Activated CD8-positive, alpha-beta memory T cell treated with anti-CD3 and anti-CD28 coated beads for 1 hour (primary cell): ENCODE measurements at regions not wholly inside any gene's neighbourhood (a gene's known extent, or its start where the extent isn't known, plus 50 kb on each side); places are given as distances from the start of the nearest gene placed in this dataset.

Source experiments
- DNase-seq, 2 donors: peaks; one replicate each; pipeline ENCODE4 v3.0.0-alpha.2; 2020; ENCODE audit warnings: low read depth in 1 of 2; ENCODE audit errors: extremely low read depth in 1 of 2

DNA sequence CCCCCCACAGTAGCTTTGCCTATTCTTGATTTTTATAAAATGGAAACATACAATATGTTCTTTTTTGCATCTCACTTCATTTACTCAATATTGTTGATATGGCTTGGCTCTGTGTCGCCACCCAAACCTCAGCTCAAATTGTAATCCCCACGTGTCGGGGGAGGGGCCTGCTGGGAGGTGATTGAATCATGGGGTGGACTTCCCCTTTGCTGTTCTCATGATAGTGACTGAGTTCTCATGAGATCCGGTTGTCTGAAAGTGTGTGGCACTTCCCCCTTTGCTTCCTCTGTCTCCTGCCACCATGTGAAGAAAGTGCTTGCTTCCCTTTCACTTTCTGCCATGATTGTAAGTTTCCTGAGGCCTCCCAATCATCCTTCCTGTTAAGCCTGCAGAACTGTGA lies 431.3 kb downstream of the MN1 start:
- no peak for DNase-seq

DNA sequence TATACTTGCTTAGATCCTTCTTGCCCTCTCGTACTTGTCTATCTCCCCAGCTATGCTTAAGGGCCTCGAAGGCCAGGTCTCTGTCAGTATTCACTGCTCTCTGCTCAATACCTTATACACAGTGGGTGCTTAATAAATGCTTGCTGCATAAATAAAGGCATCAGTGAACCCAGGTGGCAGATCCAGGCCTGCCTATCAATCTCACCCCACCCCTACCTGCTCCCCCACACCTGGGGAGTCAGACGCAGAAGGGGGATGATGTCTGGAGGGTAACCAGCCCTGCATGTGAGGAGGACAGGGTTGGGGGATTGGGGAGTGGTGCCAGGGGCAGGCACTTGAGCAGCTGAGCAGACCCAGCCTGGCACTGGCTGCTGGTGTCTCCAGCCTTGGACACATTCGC lies 430.6 kb downstream of the MN1 start:
- DNase-seq = no peak

GRCh38 chr22:27372364-27372763 lies 429.2 kb downstream of the MN1 start:
- DNase-seq = no peak

- no peak for DNase-seq
These were observed 428.4 kb downstream of the MN1 start for GRCh38 chr22:27372969-27373670.

DNA sequence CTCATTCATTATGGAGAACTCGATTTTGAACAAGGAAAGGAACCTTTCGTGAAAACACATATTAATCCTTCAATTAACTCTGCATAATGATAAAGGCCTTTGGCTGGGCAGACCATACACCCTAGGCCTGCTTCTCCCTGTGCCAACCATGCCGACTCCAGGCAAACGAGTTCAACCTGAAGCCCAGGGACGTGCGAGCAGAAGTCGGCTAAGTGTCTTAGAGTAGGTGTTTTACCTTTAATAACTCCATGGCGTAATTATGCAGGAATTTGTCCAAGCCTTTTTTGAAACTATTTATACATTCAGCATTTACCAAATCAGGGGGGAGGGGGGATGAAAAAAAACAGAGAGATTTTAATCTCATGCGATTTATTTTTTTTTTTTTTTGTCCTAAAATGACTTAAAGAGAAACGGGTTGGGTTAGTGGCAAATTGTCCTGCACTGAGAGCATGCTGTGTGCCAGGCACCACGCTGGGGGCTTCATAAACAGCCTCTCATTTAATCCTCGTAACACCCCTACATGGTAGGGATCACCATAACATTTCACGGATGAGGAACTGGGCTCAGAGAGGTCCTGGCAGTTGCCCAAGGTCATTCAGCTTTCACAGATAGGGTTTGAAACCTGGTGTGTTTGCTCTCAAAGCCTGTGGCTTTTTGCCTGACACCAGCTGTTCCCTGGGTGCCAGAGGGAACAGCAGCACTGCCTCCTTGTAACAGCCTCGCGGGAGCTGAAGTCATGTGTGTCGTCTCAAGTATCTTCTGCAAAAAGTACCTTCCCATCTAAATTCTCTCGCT lies 423.9 kb downstream of the MN1 start:
- DNase-seq = no peak

DNA sequence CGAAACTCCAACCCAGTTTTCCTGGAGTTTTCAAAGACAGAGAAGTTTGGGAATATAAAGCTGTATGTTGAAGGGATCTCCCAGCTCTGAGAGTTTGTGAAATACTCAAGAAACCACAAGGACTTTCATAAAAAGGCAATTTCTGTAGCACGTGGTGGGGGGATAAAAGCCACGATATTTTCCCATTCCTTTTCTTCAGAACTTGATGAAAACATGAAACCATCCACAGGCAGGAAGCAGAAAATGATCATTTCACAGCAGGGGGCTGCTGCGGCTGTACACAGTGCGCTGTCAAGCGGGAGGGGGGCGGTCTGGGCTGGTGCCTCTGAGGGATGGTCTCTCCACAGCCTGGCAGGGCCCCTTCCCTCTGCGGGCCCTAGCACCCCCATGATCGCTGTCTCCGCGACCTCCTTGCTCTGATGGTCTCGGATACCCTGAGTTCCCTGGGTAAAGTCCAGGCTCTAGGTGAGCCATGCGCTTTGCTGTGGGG lies 423.2 kb downstream of the MN1 start:
- DNase-seq = no peak

- no peak for DNase-seq
These were observed 422.6 kb downstream of the MN1 start for GRCh38 chr22:27378995-27379394.

- no peak for DNase-seq
These were observed 420.7 kb downstream of the MN1 start for GRCh38 chr22:27380855-27381254.

GRCh38 chr22:27381552-27381951 lies 420.0 kb downstream of the MN1 start:
- DNase-seq = no peak

DNA sequence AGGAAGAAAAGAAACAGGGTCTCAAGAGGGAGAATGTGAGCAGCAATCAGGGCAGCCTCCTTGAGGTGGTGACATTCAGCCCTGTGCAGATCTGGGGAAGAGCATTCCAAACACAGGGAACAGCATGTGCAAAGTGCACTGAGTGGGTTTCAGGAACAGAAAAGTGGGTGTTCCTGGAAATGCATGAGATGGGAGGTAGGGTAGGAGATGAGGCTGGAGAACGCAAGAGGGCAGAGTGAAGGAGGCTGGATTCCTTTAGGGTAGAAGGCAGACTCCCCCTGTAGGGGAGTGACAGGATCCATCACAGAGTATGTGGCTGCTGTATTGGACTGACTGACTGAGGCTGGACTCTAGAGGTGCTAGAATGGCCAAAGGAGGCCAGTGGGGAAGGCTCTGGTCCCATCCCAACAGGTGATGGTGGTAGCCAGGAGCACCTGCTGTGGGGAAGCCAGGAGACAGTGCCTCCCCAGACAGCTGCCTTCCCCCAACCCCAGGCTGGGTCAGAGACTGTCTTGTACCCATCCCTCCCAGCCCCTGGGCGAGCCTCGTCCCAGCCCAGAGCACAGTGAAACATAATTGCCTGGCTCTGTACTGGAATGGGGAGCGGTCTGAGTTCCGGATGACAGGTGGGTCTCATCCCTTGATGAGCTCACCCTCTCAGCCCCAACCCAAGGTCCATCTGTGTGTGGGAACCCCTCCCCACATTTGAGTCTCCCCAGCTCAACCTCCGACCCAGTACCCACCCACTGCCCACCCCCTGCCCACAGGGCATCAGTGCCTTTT lies 419.4 kb downstream of the MN1 start:
- no peak for DNase-seq

DNA sequence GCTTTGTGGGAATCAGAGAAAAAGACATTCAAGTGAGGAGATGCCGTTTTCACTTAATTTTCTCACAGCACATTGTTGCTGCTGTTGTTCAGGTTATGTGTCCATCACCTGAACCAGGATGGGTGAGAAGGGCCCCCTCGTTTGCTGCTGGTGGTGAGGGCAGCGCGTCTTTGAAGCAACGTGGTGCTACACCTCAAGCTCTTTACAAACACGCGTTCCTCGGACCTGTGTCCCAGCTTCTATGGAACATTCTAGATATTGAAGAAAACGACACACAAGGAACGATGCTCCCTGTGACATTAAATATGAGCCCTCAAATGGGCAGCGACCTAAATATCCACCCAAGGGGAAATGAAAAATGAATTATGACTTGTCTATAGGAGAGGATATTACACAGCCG lies 418.6 kb downstream of the MN1 start:
- DNase-seq = no peak

DNA sequence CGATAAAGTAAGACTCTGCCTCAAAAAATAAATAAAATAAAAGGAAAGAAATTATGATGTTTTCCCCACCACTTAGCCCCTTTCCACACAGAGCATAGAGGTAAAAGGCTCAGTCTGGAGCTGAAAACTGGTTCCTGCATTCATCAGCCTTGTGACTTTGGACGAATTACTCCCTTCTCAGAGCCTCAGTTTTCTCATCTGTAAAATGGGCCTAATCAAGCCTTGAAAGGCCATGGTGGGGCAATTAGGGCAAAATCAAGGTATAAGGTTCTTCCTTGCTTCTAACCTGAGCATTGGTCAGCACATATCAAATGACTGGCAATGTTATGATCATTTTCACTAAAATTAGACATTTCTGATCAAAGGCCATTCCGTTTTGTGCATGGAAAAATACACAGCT lies 417.7 kb downstream of the MN1 start:
- DNase-seq = no peak

GRCh38 chr22:27385261-27385998 lies 416.1 kb downstream of the MN1 start:
- no peak for DNase-seq

DNA sequence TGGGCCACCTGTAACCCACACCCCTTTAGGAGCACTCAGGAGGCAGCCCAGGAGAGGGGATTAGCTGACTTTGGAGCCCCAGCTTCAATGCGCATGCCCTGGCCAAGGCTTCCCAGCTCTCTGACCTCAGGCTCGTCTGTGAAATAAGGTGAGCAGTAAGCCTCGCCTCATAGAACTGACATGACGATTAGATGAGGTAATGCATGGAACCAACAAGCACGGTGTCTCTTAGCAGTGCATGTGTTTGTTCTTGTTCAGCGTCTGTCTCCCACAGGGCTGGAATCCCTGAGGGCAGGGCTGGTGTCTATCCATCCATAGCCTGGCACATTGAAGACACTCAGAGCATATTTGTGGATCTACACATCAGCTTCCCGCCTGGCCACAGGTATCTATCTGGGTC lies 415.4 kb downstream of the MN1 start:
- DNase-seq = no peak

DNA sequence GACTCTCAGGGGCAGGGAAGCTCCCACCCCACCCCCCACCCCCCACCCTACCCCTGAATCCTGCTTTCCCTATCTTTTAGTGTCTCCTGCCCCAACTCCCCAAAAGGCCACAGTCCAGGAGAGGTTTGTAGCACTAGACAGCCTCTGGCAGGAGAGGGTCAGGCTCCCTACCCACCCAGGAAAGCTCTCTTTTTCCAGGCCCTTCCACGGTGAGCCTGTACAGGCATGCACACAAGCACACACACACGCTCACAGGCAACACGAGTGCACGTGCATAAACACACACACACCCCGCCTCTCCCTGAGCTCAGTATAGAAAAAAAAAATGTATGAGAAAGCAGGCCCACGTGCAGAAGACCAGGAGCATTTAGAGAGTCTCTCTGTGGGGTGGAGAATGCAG lies 414.0 kb downstream of the MN1 start:
- no peak for DNase-seq

DNA sequence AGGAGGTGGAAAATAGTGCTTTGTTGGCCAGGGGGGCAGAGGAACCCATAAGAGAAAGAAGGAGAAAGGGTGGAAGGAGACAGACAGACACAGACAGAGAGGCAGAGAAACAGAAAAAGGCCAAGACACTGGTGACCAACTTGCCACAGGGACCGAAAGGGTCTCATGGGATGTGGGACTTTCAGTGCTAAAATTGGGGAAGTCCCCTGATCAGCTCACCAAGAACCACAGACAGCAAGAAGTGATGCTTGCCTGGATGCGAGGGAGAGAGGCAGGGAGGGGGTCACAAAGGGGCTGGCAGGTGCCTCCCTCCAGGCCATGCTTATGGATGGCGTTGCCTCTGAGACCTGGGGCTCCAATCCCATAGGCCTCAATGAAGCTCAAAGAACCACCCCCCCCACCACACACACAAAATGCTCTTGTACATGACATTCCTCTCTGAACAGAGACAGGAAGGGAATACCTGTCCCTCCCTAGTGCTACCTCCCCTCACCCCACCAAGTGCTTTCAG lies 413.4 kb downstream of the MN1 start:
- no peak for DNase-seq

- no peak for DNase-seq
These were observed 411.9 kb downstream of the MN1 start for GRCh38 chr22:27389727-27390075.

DNA sequence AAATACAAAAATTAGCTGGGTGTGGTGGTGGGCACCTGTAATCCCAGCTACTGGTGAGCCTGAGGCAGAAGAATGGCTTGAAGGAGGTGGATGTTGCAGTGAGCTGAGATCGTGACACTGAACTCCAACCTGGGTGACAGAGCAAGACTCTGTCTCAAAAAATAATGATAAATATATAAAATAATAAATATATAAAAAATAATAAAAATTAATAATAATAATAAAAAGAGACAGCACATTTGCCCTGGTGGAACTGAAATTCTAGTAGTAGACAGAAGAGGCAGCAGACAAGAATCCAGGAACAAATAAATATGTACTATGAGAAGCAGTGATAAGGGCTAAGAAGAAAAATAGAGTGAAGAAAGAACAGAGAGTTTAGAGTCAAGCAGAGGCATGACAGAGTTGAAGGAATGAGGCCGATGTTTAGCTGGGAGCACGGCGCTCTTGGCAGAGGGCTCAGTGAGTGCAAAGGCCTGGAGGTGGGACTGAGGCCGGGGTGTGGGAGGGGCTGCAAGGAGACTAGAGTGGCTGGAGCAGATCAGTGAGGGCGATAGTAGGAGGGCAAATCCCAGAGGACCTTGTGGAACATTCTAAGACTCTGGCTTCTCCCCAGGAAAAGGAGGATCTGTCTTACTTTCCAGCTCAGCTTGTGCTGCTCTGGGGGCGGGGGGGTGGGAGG lies 410.3 kb downstream of the MN1 start:
- DNase-seq = no peak

DNA sequence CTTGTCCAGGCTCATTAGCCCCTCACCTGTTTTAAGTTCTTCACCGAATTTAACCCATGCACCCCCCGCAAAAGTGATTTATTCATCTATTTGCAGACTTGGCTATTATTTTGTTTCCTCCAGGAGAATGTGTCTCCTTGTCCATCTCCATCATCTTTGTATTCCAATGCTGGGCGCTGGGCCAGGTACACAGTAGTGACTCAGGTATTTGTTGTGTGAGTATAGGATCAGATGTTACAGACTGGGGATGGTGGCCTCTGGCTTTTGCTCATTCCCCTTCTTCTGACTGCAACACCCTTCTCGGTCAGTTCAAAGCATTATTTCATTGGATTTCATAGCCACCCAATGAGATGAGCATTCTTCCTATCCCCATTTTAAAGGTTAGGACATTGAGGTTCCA lies 408.2 kb downstream of the MN1 start:
- no peak for DNase-seq

DNA sequence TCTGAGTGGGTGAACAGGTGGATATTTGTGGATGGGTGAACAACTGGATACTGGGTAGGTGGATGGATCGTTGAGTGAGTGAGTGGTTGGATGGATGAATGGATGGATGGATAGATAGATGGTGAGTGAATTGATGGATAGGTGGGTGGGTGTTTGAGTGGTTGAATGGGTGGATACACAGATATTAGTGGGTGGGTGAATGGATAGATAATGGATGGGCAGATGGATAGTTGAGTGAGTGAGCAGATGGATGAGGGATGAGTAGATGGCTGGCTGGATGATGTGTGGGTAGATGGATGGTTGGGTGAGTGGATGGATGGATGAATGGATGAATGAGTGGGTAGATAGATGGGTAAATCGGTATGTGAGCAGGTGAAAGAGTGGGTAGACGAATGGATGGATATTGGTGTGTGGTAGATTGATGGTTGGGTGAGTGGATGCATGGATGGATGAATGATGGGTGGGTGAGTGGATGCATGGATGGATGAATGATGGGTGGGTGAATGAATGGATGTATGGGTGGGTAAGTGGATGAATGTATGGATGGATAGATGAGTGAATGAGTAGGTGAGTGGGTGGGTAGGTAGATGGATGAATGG lies 406.7 kb downstream of the MN1 start:
- no peak for DNase-seq
